Dermis blood vessel endothelial cell (primary cell): ENCODE measurements at regions not wholly inside any gene's neighbourhood (a gene's known extent, or its start where the extent isn't known, plus 50 kb on each side); places are given as distances from the start of the nearest gene placed in this dataset.
"Not testable (repeated sequence)": the region's sequence is repeated elsewhere in the genome, so short reads cannot be mapped to it uniquely, and the experiment has no call there.

ENCODE experiments used
- DNase-seq: peaks from one replicate; pipeline ENCODE4 v3.0.0; 2010

DNA sequence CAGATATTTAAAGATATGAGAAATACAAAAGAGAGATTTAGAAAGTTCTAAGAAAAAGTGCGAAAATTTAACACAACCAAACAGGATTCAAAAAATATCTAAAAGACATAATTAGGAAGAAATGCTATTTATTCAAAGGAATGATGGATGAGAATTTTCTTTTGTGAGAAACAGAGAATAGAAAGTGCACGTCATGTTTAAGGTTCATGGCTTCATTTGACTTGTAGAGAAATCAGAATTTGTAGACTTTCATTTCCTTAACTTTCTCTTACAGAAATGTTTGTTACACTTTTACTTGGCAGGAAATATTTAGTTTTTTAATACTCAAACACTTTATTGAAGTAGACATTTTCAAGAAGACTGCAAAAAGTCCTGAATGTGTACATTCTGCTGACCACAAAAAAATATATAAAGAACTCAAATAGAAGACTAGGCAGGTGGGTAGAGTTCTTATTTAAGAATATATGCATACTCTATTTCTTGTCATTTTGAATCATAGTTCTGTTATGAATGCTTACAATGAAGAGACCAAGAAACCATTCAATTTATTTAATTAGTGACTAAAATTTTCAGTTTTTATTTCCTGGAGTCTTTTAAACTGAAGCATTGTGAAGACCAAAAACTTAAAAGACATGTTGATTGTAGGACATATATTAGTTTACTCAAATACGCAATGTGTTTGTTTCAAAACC is 710.5 kb upstream of the HS3ST5 start:
- no peak for DNase-seq

DNA sequence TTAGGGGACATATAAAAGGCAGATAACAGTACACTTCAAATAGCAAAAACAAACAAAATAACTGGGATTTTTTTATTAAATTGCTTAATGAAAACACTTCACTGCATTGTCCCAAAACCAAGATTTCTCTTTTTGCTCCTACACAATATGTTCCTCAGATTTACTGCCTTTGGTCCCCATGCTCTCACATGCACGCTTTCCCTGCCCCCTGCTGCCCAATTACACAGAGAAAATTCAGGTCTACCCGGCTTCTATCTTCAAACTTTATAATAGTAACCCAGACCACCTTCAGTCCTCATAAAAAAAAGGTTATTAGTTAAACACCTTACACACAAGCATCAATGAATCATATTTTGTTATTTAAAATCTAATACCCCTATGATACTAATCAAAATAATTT is 673.8 kb upstream of the HS3ST5 start:
- no peak for DNase-seq

DNA sequence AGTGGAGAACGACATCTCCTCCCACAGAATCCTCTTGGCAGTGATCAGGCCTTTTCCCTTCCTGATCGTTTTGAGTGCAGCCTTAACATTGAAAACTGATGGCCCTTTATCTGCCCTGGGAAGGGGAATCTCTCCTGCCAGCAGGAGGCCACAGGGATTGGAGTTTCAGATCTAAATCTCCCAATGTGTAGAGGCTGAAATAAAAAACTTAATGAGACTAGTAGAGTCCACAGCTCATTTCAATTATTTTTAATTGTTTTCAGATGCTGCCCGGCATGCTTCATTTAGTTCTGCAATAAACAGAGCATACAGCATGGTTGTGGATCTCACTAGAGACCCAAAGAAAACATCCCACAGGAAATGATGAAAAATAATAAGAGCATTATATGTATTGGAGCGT is 662.2 kb upstream of the HS3ST5 start:
- no peak for DNase-seq

DNA sequence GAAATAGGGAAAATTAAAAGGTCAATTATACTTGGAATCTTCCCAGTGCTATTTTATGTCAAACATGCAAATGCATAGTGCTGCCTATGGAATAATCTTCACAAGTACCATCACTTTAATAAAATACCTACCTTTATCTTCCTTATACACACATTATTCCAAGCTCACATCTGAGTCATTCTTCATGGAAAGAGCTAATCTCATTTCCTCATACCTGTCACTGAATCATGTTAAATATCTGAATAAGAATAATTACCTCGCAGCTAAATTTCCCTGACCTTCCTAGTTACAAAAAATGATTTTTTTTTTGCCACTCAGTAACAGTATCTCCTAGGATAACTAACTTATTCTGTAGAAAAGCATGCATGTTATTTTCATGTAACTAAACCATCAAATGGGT is 661.4 kb upstream of the HS3ST5 start:
- no peak for DNase-seq

DNA sequence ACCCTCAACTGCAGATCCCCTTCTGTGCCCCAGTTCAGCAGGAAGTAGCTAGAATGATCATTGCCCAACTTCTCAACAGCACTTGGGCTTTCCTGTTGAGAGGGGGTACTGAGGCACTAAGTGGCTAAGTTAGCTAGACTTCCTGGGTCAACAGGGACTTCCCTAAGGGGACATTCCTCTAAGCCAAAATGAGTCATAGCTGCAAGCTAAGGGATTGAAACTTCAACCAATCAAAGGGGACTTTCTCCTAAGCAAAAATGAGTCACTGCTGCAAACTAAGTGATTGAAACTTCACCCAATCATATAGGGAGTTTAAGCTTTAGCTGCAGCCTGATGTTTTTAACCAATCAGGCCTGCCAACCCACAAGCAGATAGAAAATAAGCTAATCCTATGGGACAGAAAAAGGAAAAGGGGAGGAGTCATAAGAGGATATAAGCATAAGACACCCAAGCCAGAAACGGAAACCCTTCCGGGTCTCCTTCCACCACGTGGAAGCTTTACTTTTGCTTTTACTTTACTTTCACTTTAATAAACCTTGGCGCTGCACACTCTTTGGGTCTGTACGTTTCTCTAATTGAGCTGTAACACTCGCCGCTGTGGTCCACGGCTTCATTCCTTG is 659.0 kb upstream of the HS3ST5 start:
- DNase-seq, result no peak

DNA sequence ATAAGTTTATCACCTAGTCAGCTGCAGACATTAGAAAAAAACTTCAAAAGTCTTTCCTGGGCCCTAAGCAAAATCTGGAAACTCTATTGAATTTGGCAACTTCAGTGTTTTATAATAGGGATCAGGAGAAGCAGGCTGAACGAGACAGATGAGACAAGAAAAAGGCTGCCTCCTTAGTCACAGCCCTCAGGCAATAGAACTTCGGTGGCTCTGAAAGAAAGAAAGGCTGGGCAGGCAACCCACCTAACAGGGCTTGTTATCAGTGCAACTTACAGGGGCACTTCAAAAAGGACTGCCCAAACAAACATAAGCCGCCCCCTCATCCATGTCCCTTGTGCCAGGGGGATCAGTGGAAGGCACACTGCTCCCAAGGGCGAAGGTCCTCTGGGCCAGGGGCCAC is 657.9 kb upstream of the HS3ST5 start:
- no peak for DNase-seq

DNA sequence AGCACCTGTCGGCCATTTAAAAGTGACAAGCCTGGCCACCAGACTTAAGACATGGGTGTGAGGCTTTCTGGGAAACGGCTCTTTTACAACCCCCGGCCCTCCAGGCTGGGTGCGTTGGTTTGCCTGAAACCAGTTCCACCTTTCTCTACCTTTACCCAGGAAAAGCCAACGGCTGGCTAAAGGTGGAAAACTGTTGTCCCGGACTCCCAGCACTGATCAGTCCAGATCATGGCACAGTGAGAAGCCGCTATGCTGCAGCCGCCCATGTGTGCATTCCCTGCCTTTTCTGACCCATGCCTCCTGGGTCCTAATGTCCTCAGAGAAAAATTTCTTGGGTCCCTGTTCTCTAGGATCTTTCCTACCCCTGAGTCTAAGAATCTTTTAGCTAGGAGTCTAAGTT is 655.7 kb upstream of the HS3ST5 start:
- DNase-seq, result no peak

DNA sequence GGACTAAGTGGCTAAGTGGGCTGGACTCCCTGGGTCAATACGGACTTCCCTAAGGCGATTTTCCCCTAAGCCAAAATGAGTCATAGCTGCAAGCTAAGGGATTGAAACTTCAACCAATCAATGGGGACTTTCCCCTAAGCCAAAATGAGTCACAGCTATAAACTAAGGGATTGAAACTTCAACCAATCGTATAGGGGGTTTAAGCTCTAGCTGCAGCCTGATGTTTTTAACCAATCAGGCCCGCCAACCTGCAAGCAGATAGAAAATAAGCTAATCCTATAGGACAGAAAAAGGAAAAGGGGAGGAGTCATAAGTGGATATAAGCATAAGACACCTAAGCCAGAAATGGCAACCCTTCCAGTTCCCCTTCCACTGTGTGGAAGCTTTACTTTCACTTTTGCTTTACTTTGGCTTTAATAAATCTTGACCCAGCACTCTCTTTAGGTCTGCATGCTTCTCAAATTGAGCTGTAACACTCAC is 655.0 kb upstream of the HS3ST5 start:
- DNase-seq, result no peak

DNA sequence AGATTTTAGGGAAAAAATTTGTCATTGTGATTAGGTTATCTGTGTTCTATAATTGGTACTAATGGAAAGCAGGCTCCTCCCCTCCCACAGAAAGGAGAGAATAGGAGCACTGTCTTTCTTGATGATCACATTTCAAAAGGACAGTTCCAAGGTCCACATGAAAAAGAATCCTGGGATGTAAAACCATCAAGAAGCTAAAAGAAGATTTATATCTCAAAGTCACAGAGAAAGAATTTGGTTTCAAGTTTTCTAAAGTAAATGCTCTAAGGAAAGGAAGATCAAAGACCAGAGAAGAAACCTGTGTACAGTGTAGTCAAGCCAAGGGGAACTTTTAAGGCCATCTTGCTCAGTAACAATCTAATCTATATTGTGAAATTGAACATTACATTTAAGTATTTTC is 652.7 kb upstream of the HS3ST5 start:
- DNase-seq, result no peak

DNA sequence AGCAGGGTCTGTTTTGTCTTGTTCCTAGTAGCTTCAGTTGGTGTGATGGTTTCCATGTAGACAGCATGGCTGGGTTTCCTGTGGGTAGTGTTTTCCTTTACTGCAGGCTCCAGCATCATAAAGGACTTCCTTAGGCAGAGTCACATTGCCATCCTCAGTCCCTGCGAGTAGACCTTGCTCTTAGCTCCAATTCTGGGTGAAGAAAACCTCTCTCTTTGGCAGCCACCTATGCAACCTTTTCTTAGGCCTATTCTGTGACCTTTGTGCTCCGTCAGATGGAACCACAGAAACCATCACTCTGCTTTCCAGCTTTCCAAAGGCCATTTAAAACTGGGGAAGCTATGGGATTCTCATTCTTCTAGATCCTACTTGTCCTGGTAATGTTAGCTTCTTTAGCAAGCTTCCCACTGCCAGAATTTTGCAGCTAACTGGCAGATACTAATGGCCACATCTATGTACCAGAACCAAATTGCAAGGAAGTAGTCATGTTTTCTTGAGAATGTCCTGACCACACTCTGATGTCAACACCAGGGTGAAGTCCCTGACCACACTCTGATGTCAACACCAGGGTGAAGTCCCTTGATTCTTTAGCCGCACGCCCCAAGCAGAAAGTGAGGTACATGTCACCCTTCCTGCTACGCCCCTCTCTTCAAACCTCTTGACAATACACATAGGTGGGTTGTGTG is 646.6 kb upstream of the HS3ST5 start:
- no peak for DNase-seq

DNA sequence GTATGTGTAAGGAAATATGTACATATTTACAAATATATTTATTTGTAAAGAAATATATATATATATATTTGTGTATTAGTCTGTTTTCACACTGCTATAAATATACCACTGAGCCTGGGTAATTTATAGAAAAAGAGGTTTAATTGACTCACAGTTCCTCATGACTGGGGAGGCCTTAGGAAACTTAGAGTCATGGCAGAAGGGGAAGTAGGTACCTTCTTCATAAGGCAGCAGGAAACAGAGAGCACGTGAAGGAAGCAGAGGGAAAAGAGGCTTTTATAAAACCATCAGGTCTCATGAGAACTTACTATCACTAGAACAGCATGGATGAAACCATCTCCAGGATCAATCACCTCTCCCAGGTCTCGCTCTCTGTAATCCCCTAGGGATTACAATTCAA is 644.5 kb upstream of the HS3ST5 start:
- no peak for DNase-seq

DNA sequence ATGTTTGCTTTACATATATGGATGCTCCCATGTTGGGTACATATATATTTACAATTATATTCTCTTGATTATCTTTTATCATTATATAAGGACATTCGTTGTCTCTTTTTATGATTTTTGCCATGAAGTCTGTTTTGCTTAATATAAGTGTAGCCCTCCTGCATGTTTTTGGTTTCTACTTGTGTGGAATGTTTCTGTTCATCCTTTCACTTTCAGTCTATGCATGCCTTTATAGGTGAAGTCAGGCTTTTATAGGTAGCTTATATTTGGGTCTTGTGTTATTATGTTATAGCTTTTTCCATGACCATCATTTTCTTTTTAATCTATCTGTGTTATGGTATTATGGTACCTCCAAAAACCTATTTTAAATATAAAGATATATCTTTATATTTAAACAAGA is 612.5 kb upstream of the HS3ST5 start:
- no peak for DNase-seq

DNA sequence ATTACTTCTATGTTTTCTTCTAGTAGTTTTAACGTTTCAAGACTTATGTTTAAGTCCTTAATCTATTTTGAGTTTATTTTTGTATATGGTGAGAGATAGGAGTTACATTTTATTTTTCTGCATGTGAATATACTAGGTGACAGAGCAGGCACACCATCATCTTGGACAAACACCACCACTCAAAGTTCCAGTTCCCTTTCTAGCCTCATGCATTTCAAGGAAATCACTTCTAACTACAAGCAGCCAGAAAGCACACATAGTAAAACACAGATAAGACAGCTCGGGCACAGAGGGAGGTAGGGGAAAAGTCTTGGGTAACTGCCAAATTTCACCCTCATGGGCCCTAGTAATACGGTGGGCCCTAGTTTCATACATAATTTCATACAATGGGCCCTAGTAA is 609.4 kb upstream of the HS3ST5 start:
- DNase-seq, result no peak

DNA sequence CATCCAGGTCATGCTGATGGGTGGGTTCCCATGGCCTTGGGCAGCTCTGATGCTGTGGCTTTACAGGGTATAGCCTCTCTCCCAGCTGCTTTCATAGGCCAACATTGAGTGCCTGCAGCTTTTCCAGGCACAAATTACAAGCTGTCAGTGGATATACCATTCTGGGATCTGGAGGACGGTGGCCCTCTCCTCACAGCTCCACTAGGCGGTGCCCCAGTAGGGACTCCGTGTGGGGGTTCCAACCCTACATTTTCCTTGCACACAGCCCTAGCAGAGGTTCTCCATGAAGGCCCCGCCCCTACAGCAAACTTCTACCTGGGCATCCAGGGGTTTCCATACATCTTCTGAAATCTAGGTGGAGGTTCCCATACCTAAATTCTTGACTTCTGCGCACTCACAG is 602.6 kb upstream of the HS3ST5 start:
- DNase-seq, result no peak

DNA sequence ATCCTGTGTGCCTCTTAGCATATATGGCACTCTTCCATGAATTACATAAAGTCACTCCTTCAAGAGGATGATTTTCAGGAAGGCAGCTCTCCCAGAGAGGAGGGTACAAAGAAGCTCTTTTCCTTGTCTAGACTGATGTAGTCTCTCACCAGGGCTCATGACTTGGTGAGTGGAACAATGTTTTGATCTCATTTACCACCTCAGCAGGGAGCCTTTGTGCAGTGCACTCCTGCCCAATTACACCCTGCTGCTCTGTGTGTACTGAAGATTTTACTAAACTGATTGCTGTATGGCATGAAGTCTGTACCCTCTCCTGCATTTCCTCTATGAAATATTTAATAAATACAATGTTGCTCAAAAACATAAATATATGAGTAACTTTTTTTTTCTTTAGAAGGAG is 598.3 kb upstream of the HS3ST5 start:
- DNase-seq, result no peak

DNA sequence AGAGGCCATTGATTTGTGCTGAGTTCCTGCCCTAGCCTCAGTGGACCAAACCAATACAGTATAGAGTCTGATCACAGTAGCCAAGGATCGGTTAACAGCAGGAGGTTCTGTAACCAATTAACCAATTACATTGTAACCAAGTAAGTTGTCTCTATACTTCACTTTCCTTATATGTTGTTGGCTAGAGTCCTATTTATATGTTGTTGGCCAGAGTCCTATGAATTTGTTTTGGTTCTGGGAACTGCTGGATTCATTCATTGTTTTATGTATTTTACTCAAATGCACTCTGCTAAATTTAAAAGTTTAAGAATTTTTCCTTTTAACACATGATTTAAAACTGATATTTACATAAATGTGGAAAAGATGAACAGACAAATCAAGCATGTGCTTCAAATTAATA is 597.4 kb upstream of the HS3ST5 start:
- DNase-seq, result no peak

DNA sequence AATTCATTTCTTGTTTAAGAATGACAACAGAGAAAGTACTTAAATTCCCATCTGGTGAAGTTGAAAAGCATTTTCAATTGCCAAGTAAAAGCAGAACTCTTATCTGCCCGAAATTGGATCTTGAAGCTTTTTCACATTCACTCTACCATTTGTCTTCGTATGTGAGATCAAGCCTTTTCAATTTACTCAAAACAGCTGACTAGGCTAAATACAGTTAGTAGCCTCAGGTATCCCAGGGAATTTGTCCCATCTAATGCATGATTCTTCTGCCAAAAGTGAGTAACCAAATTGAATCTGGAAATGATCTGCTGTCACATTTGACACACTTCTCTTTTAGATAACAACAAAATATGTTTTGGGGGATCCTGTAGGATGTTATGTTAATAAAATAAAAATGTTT is 596.8 kb upstream of the HS3ST5 start:
- DNase-seq, result no peak

DNA sequence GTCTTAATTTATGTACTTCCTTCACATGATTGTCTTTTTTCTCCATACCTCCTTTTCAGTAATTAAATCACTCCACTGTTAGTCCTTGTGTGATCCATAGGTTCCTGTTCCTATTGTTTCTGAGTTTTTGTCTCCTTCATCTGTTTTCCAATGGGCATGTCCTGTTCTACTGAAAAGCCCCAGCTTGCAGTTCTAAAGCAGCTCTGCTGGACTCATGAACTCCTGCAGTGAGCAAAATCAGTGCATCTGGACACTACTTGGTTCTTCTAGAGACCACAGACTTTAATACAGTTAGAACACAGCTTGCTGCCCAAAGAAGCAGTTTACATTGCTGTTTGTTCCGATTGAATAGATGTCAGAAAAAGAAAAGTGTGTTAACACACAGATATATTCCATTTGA is 593.3 kb upstream of the HS3ST5 start:
- DNase-seq, result no peak

DNA sequence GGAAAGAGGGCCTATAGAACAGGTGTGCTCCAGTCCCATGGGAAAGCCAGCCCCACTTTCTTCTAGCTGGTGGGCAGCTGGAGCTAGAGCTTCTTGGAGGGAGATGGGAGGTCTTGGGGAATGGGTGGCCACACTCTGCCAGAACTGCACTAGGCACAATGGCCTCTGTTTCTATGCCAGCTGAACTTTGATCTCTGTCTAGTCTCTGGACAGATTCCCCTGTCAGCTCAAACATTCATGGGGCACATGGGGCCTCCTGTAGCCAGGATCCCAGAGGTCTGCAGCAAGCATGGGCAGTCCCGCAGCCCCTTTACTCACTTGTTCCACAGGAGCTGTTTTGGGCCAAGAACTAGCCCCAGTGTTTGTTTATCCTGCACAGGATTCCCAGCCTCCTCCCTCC is 591.3 kb upstream of the HS3ST5 start:
- no peak for DNase-seq

DNA sequence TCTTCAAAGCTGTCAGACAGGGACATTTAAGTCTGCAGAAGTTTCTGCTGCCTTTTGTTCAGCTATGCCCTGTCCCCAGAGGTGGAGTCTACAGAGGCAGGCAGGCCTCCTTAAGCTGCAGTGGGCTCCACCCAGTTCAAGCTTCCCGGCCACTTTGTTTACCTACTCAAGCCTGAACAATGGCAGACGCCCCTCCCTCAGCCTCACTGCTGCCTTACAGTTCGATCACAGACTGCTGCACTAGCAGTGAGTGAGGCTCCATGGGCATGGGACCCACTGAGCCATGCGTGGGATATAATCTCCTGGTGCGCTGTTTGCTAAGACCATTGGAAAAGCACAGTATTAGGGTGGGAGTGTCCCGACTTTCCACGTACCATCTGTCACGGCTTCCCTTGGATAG is 585.9 kb upstream of the HS3ST5 start:
- not testable (repeated sequence) for DNase-seq

DNA sequence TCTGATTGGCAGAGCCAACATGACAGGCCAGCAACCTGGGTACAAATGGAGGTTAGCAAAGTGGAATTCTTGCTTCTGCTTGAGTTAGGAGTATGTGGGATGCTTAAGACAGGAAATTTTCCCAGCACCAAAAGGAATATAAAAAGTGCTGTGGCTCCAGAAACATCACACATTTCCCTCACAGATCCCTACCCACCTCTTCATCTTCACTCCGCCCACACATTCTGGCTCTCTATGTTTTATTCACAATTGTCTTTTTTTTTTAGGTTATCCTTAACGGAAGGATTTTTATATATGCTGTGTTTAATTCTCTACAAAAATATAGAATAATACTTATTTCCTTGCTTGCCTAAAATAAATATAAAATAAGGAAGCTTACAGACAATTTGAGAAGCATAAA is 563.3 kb upstream of the HS3ST5 start:
- no peak for DNase-seq

DNA sequence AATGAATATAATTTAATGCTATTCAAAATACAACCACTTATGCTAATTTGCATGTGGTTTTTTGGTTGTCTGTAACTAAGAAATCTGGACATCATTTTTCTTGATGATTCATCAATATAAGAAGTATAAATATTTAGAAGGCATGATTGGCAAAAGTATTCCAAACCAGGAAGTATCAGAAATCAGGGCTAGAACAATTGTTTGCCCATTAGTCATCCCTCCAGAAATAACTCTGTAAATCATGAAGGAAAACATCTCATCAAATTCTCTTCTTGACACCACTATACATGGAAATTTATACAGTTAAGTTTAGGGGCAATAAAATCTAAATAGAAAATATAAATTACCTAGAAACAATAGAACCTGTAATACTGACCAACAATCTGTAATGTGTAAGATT is 554.7 kb upstream of the HS3ST5 start:
- DNase-seq, result no peak

DNA sequence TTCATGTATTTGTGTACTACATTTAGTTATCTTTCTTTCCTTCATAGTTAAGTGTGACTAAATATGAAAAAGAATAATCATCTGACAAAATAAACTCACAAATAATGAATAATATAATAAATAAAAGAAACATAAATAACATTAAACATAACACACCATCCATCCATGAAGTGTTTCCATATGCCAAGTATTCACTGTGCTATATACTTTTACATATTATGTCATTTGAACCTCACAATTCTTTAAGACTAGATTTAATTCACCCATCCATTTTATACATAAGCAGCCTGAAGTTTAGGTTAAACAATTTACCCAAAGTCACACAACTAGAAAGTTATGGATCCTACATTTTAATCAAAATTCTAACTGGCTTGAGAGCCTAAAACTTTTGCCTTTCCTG is 549.4 kb upstream of the HS3ST5 start:
- DNase-seq, result no peak

DNA sequence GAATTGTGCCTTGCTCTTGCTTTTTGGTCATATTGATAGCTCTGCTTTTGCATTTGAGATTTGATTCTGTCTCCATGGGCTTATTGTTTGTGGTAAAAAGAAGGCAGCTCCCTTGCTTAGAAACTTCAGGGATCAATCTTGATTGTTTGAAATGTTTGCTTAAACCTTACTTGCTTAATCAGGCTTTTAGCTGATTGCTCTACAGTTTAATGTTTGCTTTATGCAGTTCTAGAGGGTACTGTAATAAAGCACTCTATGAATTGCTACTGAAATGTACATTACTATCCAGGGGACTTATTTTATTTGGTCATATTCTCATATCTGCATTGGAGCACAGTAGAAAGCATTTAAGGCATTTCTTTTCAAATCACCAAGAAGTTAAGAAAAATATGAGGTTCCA is 545.4 kb upstream of the HS3ST5 start:
- DNase-seq, result no peak
